ENCODE measurements at regions not wholly inside any gene's neighbourhood (a gene's known extent, or its start where the extent isn't known, plus 50 kb on each side); places are given as distances from the start of the nearest gene placed in this dataset.

DNA sequence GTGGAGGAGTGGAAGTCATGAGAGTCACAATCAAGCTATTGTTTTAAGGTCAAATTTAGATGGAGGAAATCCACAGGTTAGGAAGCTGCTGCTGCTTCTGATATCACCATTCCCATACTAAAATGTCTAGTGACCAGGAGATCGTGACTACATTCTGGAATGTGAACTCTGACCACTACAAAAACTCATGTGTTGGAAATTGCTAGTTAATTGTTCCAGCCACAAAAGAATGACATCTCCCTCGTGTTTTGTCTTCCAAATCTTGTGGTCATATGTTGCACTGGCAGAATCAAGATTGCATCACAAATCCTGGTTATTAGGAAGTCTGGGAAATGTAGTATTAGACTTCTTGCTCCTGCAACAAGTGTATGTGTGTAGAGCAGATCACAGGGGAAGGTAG, 441.9 kb downstream of the CD109 start:
- DNase-seq (ENCODE audit: low read depth), result peak; percentile 86
- TF ChIP-seq, protein P1, sequence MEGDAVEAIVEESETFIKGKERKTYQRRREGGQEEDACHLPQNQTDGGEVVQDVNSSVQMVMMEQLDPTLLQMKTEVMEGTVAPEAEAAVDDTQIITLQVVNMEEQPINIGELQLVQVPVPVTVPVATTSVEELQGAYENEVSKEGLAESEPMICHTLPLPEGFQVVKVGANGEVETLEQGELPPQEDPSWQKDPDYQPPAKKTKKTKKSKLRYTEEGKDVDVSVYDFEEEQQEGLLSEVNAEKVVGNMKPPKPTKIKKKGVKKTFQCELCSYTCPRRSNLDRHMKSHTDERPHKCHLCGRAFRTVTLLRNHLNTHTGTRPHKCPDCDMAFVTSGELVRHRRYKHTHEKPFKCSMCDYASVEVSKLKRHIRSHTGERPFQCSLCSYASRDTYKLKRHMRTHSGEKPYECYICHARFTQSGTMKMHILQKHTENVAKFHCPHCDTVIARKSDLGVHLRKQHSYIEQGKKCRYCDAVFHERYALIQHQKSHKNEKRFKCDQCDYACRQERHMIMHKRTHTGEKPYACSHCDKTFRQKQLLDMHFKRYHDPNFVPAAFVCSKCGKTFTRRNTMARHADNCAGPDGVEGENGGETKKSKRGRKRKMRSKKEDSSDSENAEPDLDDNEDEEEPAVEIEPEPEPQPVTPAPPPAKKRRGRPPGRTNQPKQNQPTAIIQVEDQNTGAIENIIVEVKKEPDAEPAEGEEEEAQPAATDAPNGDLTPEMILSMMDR (IDR thresholded peaks at IDR 0.05; ENCODE audit: insufficient read depth, low read length), result no peak
- H3K4me3 ChIP-seq (ENCODE audit: low read depth, low read length), result no peak overlapping the region

DNA sequence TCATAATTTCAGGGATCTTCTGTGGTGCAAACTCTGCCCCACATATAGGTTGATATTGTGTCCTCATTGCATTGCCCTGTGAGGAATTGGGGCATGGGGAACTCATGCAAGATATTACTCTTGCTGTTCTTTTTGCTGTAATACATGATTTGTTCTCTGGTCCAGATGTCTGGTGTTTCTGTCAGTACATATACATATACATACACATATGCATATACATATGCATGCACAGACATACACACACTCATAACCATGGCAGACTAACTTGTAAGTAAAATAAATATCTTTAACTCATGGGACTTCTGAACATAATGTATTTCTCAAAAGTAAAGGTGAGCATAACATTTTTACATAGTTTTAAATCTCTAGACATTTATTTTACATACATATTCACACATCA, 438.3 kb downstream of the CD109 start:
- no peak overlapping the region for H3K4me3 ChIP-seq (ENCODE audit: low read depth, low read length)
- TF ChIP-seq, protein P1 (IDR thresholded peaks at IDR 0.05; ENCODE audit: insufficient read depth, low read length), result no peak
- no peak for DNase-seq (ENCODE audit: low read depth)

DNA sequence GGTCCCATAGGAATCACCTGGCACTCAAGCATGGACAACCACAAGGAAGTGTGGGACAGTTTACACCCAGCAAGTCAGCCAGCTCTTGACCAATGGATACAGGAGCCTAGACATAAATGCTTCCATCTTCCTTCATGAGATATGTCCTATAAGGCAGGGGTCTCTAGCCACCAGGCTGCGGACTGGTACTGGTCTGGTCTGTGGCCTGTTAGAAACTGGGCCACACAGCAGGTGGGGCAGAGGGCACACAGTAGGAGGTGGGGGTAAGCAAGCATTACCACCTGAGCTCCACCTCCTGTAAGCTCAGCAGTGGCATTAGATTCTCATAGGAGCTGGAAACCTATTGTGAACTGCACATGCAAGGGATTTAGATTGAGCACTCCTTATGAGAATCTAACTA, 437.1 kb downstream of the CD109 start:
- DNase-seq (ENCODE audit: low read depth), result no peak
- H3K4me3 ChIP-seq (ENCODE audit: low read depth, low read length), result no peak overlapping the region
- TF ChIP-seq, protein P1 (IDR thresholded peaks at IDR 0.05; ENCODE audit: insufficient read depth, low read length), result no peak

DNA sequence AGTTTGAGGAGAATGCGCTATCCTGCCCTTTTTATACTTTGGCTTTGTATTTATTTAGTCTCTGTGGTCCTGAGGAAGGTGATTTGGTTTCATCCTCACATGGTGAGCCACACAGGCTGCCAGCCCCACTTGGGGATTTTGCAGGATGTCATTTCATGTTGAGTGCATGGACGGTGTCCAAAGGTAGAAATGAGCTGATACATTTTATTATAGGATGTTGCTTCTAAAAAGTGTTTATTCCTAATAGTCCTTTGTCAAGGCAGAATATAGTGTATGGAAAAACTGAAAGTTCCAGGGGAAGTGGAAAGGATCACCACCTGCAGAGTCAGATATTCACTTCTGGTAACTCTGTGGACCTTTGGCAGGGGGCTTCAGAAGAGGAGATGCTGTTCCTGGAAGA, 434.6 kb downstream of the CD109 start:
- no peak for DNase-seq (ENCODE audit: low read depth)
- TF ChIP-seq, protein P1 (IDR thresholded peaks at IDR 0.05; ENCODE audit: insufficient read depth, low read length), result no peak

DNA sequence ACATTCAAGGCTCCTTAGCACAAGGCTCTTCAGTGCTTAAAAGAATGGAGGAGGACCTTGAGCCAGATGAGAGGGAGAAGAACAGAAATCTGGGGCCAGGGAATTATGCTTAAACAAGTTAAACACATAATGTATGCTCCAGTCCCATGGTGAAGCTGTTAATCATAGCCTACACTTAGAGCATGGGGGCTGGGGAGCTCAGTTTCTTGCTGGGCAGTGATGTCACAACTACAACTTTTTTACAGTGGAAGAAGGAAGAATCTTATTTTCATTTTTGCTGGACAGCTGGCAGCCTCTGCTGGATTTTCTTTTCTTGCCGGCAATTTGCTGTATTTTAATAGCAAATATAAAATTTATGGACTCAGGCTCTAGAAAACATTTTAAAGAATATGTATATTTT, 432.5 kb downstream of the CD109 start:
- DNase-seq (ENCODE audit: low read depth), result no peak
- TF ChIP-seq, protein P1 (IDR thresholded peaks at IDR 0.05; ENCODE audit: insufficient read depth, low read length), result no peak
- H3K4me3 ChIP-seq (ENCODE audit: low read depth, low read length), result no peak overlapping the region

More for the DNA sequence above, 434.6 kb downstream of the CD109 start:
- no peak overlapping the region for H3K4me3 ChIP-seq (ENCODE audit: low read depth, low read length)

DNA sequence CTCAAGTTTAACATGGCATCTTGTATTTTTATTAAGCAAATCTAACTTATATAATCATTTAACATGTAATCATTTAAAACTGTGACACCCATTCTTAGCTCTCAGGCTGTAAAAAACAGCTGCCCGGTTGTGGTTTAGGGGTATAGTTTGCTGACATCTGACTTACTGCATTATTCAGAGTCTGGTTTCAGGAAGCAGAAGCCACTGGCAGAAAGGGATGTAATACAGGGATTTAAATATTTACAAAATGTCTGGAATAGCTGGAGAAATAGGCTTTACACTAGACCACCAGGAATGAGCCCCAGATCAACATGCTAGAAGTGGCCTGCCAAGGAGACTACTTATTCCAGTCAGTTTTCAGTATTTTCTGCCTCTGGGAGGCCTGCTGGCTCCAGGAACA, 421.1 kb downstream of the CD109 start:
- TF ChIP-seq, protein P1 (IDR thresholded peaks at IDR 0.05; ENCODE audit: insufficient read depth, low read length), result no peak
- H3K4me3 ChIP-seq (ENCODE audit: low read depth, low read length), result no peak overlapping the region
- no peak for DNase-seq (ENCODE audit: low read depth)

DNA sequence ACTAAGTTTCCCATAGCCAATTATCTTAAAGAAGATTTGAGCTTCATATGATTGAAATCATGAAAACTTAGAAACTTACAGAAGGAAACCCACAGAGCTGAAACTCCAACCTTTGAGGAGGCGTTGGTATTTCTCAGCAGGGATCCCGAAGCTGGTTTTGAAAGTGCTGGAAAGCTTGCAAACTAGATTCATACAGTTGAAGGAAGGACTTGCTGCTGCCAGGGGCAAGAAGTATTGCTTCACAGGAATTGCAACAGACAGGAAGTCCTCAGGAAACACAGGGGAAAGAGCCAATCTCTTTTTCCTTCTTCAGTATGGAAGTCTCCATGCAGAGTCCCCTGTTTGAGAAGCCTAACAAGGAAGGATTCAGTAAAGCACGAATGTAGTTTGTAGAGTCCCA, 419.7 kb downstream of the CD109 start:
- no peak overlapping the region for H3K4me3 ChIP-seq (ENCODE audit: low read depth, low read length)
- peak; percentile 28 for DNase-seq (ENCODE audit: low read depth)
- TF ChIP-seq, protein P1 (IDR thresholded peaks at IDR 0.05; ENCODE audit: insufficient read depth, low read length), result no peak

All from fibroblast of the aortic adventitia (primary cell).